Kidney epithelial cell (primary cell): ENCODE measurements at regions not wholly inside any gene's neighbourhood (a gene's known extent, or its start where the extent isn't known, plus 50 kb on each side); places are given as distances from the start of the nearest gene placed in this dataset.

Experiments used
- DNase-seq: peaks from one replicate; pipeline ENCODE4 v3.0.0-alpha.2; 2010; ENCODE audit warnings: low read depth
- H3K27me3 ChIP-seq: 2 replicates; pipeline ENCODE4 v1.6.0; 2011; ENCODE audit warnings: low read length; ENCODE audit not compliant: control insufficient read depth, insufficient read depth
- H3K36me3 ChIP-seq: 2 replicates; pipeline ENCODE4 v1.5.1; 2011; ENCODE audit warnings: low read length; ENCODE audit not compliant: control insufficient read depth, insufficient read depth
- H3K4me3 ChIP-seq: 2 replicates; pipeline ENCODE4 v1.5.1; 2011; ENCODE audit warnings: low read depth, mild to moderate bottlenecking, control low read depth, low read length
- CTCF ChIP-seq: IDR thresholded peaks from 2 replicates; pipeline ENCODE4 v1.5.1; 2011; ENCODE audit warnings: mild to moderate bottlenecking, moderate library complexity, low read length, control low read depth, inconsistent platforms; ENCODE audit not compliant: insufficient read depth, poor library complexity, severe bottlenecking

DNA sequence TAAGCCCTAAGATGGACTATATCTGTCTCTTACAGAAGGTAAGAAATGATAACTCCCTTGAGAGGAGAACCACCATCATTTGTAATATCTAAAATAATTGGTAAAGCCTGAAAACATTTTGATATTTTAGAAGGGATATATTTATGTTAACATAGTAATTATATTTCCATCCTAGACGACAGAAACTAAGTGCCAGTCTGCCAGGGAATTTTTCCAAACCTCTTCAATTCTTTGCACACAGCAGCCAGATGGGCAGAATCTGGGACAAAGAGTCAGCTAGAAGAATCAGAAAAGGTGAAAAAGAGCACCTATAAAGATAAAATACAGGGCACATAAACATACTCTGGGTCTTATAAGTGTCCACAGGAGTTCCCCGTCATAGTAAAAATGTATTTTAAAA is 70.0 kb upstream of the CBLB start:
- Histone ChIP-seq H3K27me3 (no peaks in the 10 kb centered on the region), H3K4me3 (no peak overlapping the region), H3K36me3 (no peaks in the 10 kb centered on the region)
- DNase-seq, result no peak
- TF ChIP-seq CTCF, result no peak

- no peak for TF ChIP-seq CTCF
- no peaks in the 10 kb centered on the region for H3K36me3 ChIP-seq
- no peaks in the 10 kb centered on the region for H3K27me3 ChIP-seq
- no peak for DNase-seq
- H3K4me3 ChIP-seq, result no peak overlapping the region
Measured at GRCh38 chr3:105944276-105944675, 75.5 kb upstream of the CBLB start.

- peak; percentile 45 for DNase-seq
- H3K27me3 ChIP-seq, result no peaks in the 10 kb centered on the region
- no peak for TF ChIP-seq CTCF
- H3K4me3 ChIP-seq, result no peak overlapping the region
- H3K36me3 ChIP-seq, result no peaks in the 10 kb centered on the region
Measured at GRCh38 chr3:105944721-105945120, 75.9 kb upstream of the CBLB start.

DNA sequence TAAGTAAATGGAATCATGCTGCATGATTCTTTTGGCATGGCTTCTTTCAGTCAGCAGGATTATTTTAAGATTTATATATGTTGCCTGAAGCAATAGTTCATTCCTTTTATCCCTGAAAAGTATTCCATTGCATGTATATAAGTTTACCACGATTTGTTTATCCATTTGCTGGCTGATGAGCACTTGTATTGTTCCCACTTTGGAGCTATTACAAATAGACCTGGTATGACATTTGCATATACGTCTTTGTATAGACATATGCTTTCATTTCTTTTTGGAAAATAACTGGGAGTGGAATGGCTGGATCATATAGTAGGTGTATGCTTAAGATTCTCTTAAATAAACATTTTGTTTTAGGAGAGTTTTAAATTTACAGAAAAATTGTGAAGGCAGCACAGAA is 79.3 kb upstream of the CBLB start:
- Histone ChIP-seq H3K27me3 (no peaks in the 10 kb centered on the region), H3K36me3 (no peaks in the 10 kb centered on the region), H3K4me3 (no peak overlapping the region)
- DNase-seq, result no peak
- TF ChIP-seq CTCF, result no peak

DNA sequence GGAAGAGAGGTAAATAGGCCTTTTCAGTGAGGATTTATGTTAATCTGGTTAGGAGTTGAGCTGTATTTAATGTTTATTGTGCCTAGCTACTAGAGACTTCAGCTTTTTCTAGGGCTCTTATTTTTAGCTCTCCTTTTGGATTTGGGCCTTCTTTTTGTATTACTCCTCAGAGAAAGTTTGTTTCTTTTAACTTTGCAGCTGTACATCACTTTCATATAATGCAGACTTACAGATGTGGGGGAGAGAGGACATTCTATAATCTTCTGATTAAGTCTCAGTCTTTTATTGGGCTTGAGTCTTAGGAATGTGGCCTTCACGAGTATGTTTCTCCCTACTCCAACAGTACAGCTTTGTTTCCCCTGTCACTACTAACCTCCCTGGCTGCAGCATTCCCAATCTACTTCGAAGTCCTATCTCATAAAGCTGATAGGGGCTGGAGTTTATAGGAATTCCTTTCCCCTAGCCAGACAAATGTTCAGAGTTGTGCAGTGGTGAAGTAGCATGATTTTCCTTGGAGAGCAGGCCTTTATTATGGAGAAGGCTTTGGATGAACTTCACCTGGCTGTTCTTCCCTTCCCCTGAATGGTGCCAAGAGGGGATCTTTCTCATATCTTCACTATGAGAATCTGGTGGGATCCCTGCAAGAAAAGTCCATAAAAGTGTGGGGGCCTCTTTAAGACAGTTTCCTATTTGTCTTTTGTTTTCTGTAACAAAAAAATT is 82.2 kb upstream of the CBLB start:
- TF ChIP-seq CTCF, result no peak
- H3K27me3 ChIP-seq, result no peaks in the 10 kb centered on the region
- no peak overlapping the region for H3K4me3 ChIP-seq
- no peaks in the 10 kb centered on the region for H3K36me3 ChIP-seq
- no peak for DNase-seq

DNA sequence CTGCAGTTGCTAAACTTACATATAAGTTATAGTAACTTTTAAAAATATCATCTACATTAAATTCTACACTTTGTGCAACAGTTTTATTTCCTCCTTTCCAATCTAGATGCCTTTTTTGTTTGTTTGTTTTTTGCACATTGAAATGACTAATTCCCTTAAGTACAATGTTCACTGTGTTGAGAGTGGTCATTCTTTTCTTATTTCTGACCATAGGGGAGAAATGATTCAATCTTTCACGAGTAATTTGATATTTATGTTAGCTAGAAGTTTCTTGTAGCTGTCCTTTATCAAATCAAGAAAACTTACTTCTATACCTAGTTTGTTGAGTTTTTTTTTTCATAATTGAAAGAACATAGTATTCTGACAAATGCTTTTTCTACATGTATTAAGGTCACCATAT is 85.0 kb upstream of the CBLB start:
- no peak for DNase-seq
- H3K4me3 ChIP-seq, result no peak overlapping the region
- H3K27me3 ChIP-seq, result no peaks in the 10 kb centered on the region
- no peaks in the 10 kb centered on the region for H3K36me3 ChIP-seq
- TF ChIP-seq CTCF, result no peak
